ENCODE measurements at regions not wholly inside any gene's neighbourhood (a gene's known extent, or its start where the extent isn't known, plus 50 kb on each side); places are given as distances from the start of the nearest gene placed in this dataset.

DNA sequence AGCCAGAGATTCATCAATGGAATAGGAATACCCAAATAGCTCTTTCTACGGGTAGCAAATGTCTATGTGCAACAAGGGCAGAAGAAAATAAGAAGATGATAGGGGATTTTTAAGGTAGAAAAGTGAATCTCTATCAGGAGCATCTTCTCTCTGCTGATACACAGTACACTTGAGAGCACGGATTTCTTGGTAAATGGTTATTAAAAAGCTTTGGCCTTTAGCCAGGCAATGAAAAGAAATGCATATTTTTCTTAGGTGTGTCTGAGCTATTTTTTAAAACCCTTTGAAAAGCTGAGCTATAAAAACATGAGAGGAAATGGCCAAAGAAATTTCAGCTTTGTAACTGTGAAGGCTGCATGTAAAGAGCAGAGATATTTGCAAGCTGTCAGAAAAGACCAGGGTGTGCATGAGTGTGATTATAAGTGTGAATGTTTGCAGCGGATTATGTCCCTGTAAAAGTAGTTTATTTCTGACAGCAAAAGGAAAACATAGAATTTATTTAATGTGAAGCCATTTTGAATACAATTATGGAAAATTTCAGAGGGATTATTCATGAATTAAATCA is 487.1 kb upstream of the PIK3R1 start:
- TF ChIP-seq, protein P1, sequence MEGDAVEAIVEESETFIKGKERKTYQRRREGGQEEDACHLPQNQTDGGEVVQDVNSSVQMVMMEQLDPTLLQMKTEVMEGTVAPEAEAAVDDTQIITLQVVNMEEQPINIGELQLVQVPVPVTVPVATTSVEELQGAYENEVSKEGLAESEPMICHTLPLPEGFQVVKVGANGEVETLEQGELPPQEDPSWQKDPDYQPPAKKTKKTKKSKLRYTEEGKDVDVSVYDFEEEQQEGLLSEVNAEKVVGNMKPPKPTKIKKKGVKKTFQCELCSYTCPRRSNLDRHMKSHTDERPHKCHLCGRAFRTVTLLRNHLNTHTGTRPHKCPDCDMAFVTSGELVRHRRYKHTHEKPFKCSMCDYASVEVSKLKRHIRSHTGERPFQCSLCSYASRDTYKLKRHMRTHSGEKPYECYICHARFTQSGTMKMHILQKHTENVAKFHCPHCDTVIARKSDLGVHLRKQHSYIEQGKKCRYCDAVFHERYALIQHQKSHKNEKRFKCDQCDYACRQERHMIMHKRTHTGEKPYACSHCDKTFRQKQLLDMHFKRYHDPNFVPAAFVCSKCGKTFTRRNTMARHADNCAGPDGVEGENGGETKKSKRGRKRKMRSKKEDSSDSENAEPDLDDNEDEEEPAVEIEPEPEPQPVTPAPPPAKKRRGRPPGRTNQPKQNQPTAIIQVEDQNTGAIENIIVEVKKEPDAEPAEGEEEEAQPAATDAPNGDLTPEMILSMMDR (IDR thresholded peaks at IDR 0.05), result no peak
- no peak for TF ChIP-seq POLR2A (IDR thresholded peaks at IDR 0.05)

Data from uterus (tissue), 2 donors.